C4-2B (cell line): ENCODE measurements at regions not wholly inside any gene's neighbourhood (a gene's known extent, or its start where the extent isn't known, plus 50 kb on each side); places are given as distances from the start of the nearest gene placed in this dataset.
A peak's percentile ranks its signal among the peaks of the same experiment; 100 is the strongest.

ENCODE experiments used
- H3K27ac ChIP-seq: fragments of 450-650 bp; 2 replicates; pipeline ENCODE4 v1.5.1; 2017
- CTCF ChIP-seq: fragments of 450-650 bp; conservative IDR thresholded peaks from 2 replicates; pipeline ENCODE4 v1.5.1; 2017; ENCODE audit warnings: mild to moderate bottlenecking
- ZFX ChIP-seq: fragments of 450-650 bp; IDR thresholded peaks from 2 replicates; pipeline ENCODE4 v1.6.1; 2017

- TF ChIP-seq ZFX (no peak), CTCF (no peak)
- peak overlapping the region; percentile 69 for H3K27ac ChIP-seq
These were observed 72.4 kb upstream of the CISTR start for GRCh38 chr12:53824001-53824712.

GRCh38 chr12:53825246-53826081 lies 73.7 kb upstream of the CISTR start:
- H3K27ac ChIP-seq: peak overlapping the region; percentile 69
- TF ChIP-seq CTCF (no peak), ZFX (peak; percentile 40; the same call in 1 of the 2 replicates)

- TF ChIP-seq CTCF (no peak), ZFX (no peak)
- no peak overlapping the region for H3K27ac ChIP-seq
These were observed 75.5 kb upstream of the CISTR start for GRCh38 chr12:53827306-53827705.

GRCh38 chr12:53828598-53828997 lies 76.8 kb upstream of the CISTR start:
- no peak for TF ChIP-seq CTCF
- H3K27ac ChIP-seq: no peak overlapping the region

GRCh38 chr12:53829130-53829819 lies 77.5 kb upstream of the CISTR start:
- no peak overlapping the region for H3K27ac ChIP-seq
- TF ChIP-seq ZFX (no peak), CTCF (no peak)

GRCh38 chr12:53830631-53831030 lies 78.9 kb upstream of the CISTR start:
- H3K27ac ChIP-seq: no peak overlapping the region
- TF ChIP-seq CTCF (no peak), ZFX (no peak)
